ENCODE measurements at regions not wholly inside any gene's neighbourhood (a gene's known extent, or its start where the extent isn't known, plus 50 kb on each side); places are given as distances from the start of the nearest gene placed in this dataset.
"Not testable (repeated sequence)": the region's sequence is repeated elsewhere in the genome, so short reads cannot be mapped to it uniquely, and the experiment has no call there.

DNA sequence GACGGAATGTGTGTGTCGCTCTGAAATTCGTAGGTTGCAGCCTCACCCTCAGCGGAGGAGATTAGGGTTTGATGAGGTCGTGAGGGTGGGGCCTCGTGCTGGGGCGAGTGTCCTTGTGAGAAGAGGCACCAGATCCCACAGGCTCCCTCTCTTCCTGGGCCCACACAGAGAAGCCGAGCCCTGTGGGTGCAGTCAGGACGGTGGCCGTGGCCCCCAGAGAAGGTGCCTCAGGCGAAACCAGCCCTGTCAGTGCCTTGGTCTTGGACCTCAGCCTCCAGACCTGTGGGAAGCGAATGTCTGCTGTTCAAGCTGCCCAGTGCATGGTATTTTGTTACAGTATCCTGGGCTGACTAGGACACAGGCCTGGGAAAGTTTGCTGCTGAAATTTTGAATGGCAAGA, 108.0 kb upstream of the ALKAL2 start:
- DNase-seq (ENCODE audit: low read depth): no peak

DNA sequence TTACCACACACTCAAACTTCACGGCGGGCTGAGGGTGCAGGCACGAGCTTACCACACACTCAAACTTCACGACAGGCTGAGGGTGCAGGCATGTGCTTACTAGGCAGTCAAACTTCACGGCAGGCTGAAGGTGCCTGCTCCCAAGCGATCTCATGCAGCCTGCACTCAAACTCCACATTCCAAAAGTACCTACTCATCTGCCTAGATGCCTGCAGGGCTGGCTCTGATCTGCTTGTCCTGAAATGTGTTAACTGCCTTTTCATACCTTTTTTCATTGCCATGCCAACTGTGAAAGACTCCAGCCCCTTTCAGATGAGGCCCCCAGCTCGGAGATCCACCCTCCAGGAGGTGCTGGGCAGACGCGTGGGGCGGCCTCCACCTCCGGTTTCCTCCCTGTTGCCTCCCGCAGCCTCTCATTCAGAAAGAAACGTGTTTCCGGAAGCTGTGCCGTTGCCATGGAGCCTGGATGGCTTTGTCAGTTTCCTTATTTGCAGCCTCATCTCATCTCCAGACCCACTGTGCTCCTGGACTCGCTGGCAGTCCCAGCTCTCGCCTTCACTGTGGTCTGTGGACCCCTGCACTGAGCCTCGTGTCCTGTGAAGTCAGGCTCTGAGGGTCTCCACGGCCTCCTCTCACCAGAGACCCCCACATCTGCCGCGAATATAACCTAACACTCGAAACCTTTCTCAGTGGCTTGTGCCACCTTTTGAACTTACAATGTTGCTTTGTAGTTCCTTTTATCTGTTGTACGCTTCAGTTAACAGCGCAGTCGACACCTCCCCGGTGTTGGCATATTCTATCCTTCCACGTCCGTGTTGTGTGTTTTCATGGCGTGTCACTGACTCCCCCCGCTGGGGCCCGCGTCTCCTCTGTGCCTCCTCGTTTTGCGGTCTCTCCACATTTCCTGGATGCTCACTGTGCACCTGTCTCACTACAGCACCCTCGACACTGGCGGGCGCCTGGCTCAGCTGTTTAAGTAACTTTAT, 106.1 kb upstream of the ALKAL2 start:
- DNase-seq (ENCODE audit: low read depth): peak; percentile 43

GRCh38 chr2:392926-393280, 105.0 kb upstream of the ALKAL2 start:
- no peak for DNase-seq (ENCODE audit: low read depth)

GRCh38 chr2:392181-392925, 104.5 kb upstream of the ALKAL2 start:
- no peak for DNase-seq (ENCODE audit: low read depth)

DNA sequence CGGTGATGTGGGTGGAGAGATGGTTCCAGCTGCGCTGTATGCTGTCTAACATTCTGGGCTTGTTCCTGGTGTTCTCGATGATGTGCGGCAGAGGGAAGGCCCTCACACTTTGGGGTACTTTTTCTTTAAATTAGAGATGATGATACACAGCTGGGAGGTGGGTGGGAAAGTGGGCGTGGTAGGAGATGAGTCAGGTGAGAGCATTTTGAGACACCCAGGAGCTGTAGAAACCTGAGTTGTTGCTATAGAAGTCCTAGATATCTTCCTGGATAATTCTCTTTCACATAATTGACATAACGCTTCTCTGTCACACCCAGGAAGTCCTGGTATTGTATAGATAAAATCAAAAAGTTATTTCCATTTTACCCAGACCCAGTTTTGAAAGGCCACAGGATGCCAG, 103.8 kb upstream of the ALKAL2 start:
- no peak for DNase-seq (ENCODE audit: low read depth)

DNA sequence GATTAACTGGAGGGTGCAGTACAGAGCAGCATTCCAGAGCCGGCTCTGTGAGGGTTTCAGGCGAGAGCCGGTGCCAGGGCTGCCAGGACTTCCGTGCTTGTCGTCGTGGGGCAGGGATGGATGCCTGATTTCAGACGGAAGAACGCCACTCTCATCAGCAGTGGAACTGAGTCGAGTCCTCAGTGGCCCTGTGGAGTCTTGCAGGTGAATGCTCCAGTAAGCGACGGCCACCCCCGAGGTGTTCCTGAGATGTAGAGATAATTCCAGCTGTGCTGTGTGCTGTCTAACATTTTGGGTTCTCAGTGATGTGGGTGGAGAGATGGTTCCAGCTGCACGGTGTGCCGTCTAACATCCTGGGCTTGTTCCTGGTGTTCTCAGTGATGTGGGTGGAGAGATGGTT, 103.1 kb upstream of the ALKAL2 start:
- no peak for DNase-seq (ENCODE audit: low read depth)

GRCh38 chr2:389985-390384, 102.1 kb upstream of the ALKAL2 start:
- not testable (repeated sequence) for DNase-seq (ENCODE audit: low read depth)

- not testable (repeated sequence) for DNase-seq (ENCODE audit: low read depth)
These were observed 100.9 kb upstream of the ALKAL2 start for GRCh38 chr2:388752-389151.

DNA sequence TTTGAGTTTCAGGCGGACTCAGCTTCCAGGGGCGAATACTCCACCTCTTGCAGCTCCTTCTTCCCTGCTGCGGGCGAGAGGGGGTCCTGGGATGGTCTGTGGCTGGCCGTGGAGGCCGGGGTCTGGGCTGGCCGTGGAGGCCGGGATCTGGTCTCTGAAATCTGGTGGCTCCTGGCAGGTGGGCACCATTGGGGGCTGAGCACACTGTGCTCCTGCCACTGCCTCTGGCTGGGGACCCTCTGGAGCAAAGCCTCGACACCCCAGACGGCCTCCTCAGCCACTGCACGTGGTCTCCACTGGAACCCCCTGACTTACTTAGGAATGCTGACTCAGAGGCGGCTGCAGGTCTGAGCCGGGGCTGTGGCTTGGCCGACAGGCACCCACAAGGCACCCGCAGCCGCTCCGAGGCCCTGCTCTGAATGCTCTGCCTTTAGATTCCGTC, 100.1 kb upstream of the ALKAL2 start:
- no peak for DNase-seq (ENCODE audit: low read depth)

- DNase-seq (ENCODE audit: low read depth): no peak
These were observed 98.7 kb upstream of the ALKAL2 start for GRCh38 chr2:386406-387103.

DNA sequence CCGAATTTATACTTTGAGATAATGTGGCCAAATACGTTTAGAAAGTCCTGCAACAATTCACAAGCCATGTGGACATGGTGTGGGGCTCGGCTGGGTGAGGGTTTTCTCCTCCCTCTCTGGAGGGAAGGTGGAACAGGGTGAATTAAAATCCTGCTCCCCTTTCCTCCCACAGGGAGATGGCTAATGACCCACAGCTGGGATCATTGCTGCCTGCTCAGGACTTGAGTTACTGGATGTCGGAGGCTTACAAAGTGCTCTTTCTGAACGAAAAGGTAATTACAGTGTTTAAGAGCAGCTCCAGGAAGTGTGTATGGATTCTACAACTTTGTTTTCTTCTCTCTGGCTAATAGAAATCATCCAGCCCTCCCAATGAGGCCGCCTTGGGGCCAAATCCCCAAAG, 97.9 kb upstream of the ALKAL2 start:
- no peak for DNase-seq (ENCODE audit: low read depth)

- no peak for DNase-seq (ENCODE audit: low read depth)
These were observed 97.2 kb upstream of the ALKAL2 start for GRCh38 chr2:385061-385460.

DNA sequence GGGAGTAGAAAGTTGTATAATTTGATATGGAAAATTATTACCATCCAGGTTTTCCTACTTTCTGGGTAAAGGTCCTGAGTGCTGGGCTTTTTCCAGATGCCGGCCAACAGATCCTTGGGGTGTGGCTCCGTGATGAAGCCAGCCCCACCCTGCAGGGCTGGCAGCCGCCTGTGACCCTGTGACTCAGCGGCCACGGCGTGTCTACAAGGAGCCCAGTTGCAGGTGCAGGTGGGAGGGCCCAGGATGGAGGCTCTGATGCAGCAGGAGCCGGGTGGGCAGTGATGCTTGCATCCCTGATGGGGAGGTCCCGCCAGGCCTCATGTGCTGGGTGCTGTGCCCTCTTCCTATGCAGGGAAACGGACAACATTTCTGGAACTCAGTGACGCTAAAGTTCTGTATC, 96.0 kb upstream of the ALKAL2 start:
- no peak for DNase-seq (ENCODE audit: low read depth)

DNA sequence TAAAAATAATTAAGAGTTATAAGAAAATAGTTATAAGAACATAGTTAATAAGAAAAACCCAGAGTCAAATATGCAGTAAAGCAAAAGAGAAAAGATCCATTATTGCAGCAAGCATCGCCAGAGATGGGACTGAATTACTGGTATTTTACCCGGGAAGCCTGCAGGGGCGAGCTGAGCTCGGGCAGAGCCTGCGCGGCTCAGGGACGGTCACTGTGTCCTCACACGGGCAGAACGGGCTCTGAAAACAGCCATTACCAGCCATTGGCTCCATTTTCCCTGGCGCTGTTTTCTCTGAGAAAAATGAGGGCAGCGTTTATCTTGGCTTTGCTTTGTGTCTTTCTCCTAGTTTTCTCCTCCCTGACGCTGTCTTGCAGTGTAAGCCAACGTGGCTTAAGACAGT, 95.3 kb upstream of the ALKAL2 start:
- no peak for DNase-seq (ENCODE audit: low read depth)

GRCh38 chr2:382728-383022, 94.8 kb upstream of the ALKAL2 start:
- no peak for DNase-seq (ENCODE audit: low read depth)

- DNase-seq (ENCODE audit: low read depth): no peak
These were observed 94.2 kb upstream of the ALKAL2 start for GRCh38 chr2:381941-382727.

- DNase-seq (ENCODE audit: low read depth): no peak
These were observed 93.3 kb upstream of the ALKAL2 start for GRCh38 chr2:381181-381580.

- no peak for DNase-seq (ENCODE audit: low read depth)
These were observed 92.9 kb upstream of the ALKAL2 start for GRCh38 chr2:380772-381171.

DNA sequence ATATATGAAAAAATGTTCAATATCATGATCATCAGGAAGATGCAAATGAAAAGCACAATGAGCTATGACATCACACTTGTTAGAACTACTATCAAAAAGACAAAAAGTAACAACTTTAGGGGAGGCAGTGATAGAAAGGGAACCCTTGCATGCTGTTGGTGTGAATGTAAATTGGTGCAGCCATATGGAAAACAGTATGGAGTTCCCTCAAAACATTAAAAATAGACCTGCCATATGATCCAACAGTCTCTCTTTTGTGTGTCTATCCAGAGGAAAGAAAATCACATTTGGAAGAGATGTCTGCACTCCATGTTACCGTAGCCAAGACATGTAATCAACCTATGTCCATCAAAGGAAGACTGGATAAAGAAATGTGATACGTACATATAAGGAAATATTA, 92.3 kb upstream of the ALKAL2 start:
- DNase-seq (ENCODE audit: low read depth): no peak

DNA sequence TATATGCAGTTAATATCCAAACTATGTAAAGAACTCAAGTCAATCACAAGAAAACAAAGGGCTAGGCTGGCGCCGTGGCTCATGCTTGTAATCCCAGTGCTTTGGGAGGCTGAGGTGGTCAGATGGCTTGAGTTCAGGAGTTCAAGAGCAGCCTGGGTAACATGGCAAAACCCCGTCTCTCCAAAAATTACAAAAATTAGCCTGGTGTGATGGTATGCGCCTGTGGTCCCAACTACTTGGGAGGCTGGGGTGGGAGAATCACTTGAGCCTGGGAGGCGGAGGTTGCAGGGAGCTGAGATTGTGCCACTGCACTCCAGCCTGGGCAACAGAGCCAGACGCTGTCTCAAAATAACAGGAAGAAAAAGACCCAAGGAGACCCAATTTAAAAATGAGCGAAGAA, 91.9 kb upstream of the ALKAL2 start:
- no peak for DNase-seq (ENCODE audit: low read depth)

DNA sequence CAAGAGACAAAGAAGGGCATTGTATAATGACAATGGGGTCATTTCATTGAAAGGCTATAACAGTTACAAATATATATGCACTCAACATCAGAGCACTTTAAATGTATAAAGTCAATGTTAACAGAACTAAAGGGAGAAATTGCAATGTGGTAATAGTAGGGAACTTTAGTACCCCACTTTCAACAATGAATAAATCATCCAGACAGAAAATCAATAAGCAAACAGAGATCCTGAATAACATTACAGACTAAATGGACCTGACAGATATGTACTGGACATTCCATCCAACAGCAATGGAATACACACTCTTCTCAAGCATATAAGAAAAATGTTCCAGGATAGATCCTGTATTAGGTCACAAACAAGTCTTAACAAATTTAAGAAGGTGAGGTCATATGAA, 90.5 kb upstream of the ALKAL2 start:
- no peak for DNase-seq (ENCODE audit: low read depth)

DNA sequence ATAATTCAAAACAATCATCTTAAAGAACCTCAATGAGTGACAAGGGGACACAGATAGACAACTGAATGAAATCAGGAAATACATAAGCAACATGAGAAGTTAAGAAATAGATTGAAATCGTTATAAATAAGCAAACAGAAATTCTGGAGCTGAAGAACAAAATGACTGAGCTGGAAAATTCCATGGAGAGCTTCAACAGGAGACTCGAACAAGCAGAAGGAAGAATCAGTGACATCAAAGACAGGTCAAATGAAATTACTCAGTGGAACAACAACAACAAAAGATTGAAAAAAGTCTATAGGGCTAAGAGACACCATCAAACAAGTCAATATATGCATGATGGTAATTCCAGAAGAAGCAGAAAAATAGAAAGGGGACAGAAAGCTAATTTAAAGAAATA, 89.5 kb upstream of the ALKAL2 start:
- no peak for DNase-seq (ENCODE audit: low read depth)
